NT2/D1 (cell line): ENCODE measurements at regions not wholly inside any gene's neighbourhood (a gene's known extent, or its start where the extent isn't known, plus 50 kb on each side); places are given as distances from the start of the nearest gene placed in this dataset.

Experiments
- SUZ12 ChIP-seq: IDR thresholded peaks from 2 replicates; pipeline ENCODE4 v1.6.1; 2011; ENCODE audit not compliant: insufficient read length, insufficient read depth; ENCODE audit errors: extremely low read depth
- YY1 ChIP-seq: IDR thresholded peaks from 2 replicates; pipeline ENCODE4 v1.6.1; 2011; ENCODE audit not compliant: insufficient read length, insufficient read depth
- ZNF274 ChIP-seq: IDR thresholded peaks from 2 replicates; pipeline ENCODE4 v1.6.1; 2011; ENCODE audit warnings: mild to moderate bottlenecking, low read depth, low read length

GRCh38 chr4:107248571-107248970 lies 212.5 kb upstream of the DKK2 start:
- TF ChIP-seq YY1 (no peak), ZNF274 (no peak), SUZ12 (no peak)
